GM13977 (cell line): ENCODE measurements at regions not wholly inside any gene's neighbourhood (a gene's known extent, or its start where the extent isn't known, plus 50 kb on each side); places are given as distances from the start of the nearest gene placed in this dataset.

Experiments
- DNase-seq: peaks from one replicate; pipeline ENCODE4 v3.0.0; 2012; ENCODE audit warnings: low spot score
- in situ Hi-C: fragments of 300-500 bp; cut with MboI; formaldehyde crosslinking; loops from one replicate; pipeline ENCODE4 v1.12.0; 2022; ENCODE audit warnings: low sequenced_read_pairs, low pct_unique_long_range_greater_than_20kb, mixed read lengths, inconsistent platforms; ENCODE audit not compliant: unreplicated experiment
- TF ChIP-seq, protein P1 (sequence below): IDR thresholded peaks from 2 replicates; pipeline ENCODE4 v1.5.1; 2012; ENCODE audit warnings: mild to moderate bottlenecking, control low read depth; ENCODE audit not compliant: insufficient read depth; ENCODE audit errors: extremely low read depth, missing control alignments

DNA sequence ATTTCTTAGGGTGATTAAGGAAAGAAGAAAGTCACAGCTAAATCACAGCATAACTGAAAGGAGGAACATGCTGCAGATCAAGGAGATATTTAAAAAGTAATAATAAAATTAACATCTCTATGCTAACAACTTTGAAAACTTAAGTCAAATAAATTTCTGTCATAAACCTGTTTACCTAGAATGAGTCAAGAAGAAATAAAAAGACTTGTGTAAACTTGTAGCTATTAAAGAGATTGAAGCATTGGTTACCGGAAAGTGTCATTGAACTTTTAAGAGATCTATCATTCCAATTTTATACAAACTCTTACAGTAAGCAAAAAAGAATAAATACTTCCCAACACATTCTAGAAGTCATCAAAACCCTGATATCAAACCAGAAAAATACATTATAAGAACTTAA lies 520.1 kb upstream of the SYT4 start:
- in situ Hi-C loops = no loop called here
- no peak for DNase-seq
- TF ChIP-seq, protein P1, sequence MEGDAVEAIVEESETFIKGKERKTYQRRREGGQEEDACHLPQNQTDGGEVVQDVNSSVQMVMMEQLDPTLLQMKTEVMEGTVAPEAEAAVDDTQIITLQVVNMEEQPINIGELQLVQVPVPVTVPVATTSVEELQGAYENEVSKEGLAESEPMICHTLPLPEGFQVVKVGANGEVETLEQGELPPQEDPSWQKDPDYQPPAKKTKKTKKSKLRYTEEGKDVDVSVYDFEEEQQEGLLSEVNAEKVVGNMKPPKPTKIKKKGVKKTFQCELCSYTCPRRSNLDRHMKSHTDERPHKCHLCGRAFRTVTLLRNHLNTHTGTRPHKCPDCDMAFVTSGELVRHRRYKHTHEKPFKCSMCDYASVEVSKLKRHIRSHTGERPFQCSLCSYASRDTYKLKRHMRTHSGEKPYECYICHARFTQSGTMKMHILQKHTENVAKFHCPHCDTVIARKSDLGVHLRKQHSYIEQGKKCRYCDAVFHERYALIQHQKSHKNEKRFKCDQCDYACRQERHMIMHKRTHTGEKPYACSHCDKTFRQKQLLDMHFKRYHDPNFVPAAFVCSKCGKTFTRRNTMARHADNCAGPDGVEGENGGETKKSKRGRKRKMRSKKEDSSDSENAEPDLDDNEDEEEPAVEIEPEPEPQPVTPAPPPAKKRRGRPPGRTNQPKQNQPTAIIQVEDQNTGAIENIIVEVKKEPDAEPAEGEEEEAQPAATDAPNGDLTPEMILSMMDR = no peak

- in situ Hi-C loops = no loop called here
- DNase-seq = no peak
- TF ChIP-seq, protein P1 = no peak
Measured at GRCh38 chr18:43800584-43800983, 523.3 kb upstream of the SYT4 start.

DNA sequence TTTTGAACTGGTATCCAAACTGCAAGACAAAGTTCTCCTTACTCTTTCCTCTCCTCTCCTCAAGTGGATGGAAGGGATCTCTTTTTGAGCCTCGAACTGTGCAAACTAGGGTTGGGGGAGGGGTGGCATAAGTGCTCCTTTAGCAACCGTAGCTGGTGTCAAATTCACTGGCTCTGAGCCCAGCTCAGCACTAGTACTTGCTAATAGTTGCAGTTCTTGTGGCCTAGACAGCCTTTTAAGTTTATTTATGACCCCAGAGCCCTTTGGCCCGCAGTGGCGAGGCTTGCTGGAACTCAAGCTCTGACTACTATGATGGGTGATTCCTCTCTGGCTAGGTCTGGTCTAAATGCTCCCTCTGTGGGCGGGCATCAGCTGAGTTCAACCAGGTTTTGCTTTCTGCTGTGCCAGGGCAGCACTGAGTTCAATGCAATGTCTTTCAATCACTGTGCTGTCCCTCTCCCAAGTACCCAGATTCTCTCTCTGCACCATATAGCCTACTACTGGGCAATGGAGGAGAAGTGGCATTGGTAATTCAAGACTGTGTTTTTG lies 528.4 kb upstream of the SYT4 start:
- DNase-seq = no peak
- TF ChIP-seq, protein P1 = no peak
- in situ Hi-C loops = no loop called here

- in situ Hi-C loops = no loop called here
- TF ChIP-seq, protein P1 = no peak
- no peak for DNase-seq
Measured at GRCh38 chr18:43812627-43813026, 535.3 kb upstream of the SYT4 start.

GRCh38 chr18:43819397-43819796 lies 542.1 kb upstream of the SYT4 start:
- TF ChIP-seq, protein P1 = no peak
- in situ Hi-C loops = no loop called here
- no peak for DNase-seq

DNA sequence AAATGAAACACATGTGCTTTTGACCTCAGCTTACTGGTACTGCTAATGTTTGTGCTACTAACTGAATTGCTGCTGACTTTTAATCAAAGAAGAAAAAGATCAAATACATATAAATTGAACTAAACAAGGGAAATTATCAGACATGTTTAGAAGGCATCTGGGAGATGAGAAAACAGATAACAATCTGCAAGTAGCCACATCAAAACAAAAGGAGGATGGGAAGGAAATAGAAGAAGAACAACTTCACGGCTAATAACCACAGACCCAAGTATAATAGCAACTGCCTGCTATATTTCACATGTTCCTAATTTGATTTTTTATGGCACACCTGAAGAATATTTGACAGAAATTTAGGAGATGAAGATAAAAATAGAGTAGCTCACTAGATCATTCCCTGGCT lies 542.6 kb upstream of the SYT4 start:
- no peak for DNase-seq
- in situ Hi-C loops = no loop called here
- TF ChIP-seq, protein P1 = no peak

- TF ChIP-seq, protein P1 = no peak
- in situ Hi-C loops = loop anchor here (25.0 kb wide), 1 partner anchor 88 kb away; no protein-coding TSS in a partner anchor
- no peak for DNase-seq
Measured at GRCh38 chr18:43825768-43826167, 548.5 kb upstream of the SYT4 start.
